EL (cell line): ENCODE measurements at regions not wholly inside any gene's neighbourhood (a gene's known extent, or its start where the extent isn't known, plus 50 kb on each side); places are given as distances from the start of the nearest gene placed in this dataset.
"Not testable (repeated sequence)": the region's sequence is repeated elsewhere in the genome, so short reads cannot be mapped to it uniquely, and the experiment has no call there.

Experiments used
- DNase-seq: peaks from one replicate; pipeline ENCODE4 v3.0.0-alpha.2; 2016

DNA sequence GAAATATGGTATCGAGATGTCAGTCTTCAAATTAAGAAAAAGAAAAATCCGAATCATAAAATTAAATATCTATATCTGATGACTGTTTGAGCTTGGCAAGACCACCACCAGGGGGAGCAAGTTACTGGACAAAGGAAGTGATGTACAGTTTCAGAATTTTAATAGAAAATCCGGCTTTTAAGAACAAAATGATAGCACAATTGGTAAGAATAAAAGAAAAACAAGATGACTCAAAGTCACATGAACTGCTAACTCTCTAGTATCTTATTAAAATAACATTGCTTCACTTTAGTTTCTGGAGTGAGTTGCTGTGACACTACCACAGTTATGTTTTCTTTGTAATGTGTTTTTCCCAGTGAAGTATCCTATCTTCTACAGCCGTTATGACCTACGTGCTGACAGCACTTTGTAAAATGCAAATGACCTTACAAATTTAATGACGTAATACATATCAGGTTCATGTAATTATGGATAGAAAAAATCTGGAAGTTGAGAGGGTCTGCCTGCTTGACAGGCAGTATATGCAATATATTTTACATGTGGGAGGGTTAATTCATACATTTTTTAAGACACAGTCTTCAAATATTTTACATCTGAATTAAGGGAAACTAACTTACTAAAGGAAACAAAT lies 405.3 kb upstream of the HS3ST5 start:
- DNase-seq = peak; percentile 47

DNA sequence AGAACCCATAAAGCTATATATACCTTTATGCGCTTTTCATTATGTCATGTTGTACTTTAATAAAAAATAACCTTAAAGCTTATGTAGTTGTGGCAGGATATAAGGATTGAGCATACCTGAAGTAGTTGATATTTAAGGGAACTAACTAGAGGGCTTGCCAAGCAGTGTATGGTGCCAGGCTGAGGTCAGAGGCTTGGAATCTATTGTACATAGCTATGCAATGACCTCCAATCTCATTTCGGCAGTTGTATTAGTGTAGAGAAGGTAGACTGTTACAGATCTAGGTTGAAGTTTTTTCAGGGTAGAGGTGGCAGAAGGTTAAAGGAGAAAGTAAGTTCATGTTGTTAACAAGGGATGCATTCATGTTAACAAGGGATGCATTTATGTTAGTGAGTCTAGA lies 397.7 kb upstream of the HS3ST5 start:
- DNase-seq = peak; percentile 13

DNA sequence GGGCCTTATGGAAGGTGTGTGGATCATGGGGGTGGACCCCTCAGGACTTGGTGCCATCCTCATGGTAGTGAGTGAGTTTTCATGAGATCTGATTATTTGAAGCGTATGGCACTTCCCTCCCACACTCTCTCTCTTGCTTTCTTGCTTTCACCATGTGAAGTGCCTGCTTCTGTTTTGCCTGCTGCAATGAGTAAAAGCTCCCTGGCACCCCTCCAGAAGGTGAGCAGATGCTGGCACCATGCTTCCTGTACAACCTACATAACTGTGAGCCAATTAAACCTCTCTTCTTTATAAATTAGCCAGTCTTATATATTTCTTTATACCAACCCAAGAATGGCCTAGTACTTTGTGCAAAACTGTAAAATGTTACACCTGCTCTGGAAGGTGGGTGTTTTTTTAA lies 396.8 kb upstream of the HS3ST5 start:
- DNase-seq = no peak

DNA sequence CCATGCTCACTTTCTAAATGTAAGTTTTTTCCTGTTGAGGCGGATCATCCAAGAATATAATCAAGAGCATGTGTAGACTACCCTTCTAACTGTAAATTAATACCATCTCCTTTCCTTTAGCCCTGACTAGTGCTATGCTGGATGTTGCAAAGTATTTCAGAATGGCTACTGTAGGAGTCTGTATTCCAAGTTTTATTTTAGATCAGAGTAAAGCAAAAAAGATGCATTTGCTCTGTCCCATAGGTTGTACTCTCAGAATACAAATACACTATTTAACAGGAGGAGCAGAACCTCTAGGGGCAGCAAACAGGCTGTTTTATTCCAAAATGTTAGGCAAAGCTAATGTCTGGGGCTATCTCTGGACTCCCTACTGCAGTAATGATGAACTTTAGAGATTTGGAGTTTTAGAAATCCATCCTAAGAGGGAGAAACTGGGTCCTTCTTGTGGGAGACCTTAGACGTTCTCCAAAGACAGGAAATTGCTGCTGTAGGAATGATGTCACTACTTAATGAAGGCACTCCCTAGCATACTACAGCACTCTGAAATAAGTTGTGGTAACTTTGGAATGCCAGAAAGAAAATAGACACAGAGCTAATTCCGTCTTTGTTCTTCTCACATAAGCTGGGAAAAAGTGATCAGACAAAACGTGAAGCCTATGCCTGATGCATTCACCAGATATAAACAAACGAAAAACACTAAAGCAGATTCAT lies 392.4 kb upstream of the HS3ST5 start:
- DNase-seq = peak; percentile 14

DNA sequence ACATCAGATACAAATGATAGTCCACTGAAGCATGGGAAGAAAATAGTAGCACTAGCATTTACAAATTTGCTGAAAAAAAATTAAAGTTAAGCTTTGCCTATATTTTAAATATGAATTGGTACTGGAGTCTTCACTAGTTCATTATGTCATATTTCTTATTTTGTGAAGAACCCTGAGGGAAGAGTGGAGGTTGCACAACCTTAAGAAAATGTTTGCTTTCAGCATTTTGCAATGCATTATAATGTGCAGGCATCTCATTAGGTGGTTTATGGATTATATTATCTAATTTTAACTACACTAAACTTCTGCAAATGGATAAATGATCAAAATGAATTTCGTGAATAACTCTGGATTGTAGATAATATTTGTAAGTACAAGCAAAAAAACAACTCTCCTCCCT lies 390.8 kb upstream of the HS3ST5 start:
- no peak for DNase-seq

DNA sequence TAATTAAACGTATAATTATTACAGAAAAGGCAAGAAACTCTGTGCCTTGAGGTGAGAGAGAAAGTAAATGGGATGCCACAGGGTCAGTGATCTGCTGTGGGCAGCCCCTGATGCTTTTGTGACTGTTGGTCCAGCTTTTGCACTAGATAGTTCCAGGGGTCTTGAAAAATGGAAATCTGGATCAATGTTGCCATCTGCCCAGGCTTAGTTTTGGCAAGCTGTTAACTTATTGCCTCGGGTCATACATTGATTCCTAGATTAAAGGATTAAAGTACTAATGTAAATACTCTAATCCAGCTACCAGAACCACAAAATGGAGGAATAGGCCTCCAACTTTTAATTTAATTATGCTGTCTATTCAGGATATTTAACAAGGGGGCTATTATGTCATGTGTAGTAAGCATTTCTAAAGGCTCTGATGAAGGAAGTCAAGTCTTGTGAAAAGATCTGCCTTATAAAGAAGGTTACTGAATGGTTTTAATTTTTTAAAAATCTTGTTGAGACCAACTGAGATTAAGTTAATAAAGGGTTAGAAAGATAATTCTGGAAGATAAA lies 376.0 kb upstream of the HS3ST5 start:
- DNase-seq = no peak

DNA sequence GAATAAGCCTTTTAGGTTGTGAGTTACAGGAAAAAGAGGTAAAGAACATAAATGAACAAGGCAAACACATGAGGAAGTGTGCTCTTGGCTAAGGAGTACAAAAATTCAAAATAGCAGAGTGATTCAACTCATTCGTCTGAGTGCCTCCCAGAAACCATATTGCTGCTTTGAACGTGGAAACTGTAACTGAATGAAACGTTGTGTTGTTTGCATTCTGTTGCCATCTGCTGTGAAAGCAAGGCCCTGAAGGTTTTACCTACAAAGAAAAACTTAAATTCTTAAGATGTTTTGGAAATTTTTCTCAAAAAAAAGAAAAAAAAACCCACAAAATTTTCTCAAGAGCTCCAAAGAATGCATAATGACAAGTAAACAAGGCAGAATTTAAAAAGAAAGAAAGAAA lies 375.4 kb upstream of the HS3ST5 start:
- DNase-seq = no peak

DNA sequence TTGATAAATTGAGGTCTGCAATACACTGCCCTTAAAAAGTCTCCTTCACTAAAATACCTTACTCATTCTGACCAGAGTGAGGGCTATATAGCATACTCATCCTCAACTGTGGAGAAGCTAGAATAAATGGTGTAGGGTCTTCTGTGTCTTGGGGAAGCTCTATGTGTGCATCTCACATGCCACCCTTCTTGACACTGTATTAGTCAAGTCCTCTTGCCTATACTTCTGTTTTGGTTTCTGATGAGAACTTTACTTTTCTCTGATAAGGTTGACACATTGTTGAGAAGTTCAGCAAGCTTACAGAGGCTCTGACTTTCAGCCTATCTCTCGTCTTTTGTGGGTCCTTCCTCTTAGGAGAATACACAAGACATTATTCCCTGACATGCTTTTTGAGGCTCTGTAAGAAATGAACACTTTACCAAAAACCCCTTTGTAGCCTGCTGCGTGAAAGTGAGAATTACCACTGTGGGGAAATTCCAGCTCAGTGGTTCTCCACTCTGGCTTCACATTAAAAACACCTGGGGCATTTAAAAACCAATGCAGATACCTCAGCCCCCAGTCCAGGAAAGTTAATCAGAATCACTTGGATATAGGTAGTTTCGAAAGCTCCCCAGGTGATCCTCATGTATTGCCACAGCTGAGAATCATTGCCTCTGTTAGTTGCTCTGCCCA lies 372.1 kb upstream of the HS3ST5 start:
- DNase-seq = no peak

DNA sequence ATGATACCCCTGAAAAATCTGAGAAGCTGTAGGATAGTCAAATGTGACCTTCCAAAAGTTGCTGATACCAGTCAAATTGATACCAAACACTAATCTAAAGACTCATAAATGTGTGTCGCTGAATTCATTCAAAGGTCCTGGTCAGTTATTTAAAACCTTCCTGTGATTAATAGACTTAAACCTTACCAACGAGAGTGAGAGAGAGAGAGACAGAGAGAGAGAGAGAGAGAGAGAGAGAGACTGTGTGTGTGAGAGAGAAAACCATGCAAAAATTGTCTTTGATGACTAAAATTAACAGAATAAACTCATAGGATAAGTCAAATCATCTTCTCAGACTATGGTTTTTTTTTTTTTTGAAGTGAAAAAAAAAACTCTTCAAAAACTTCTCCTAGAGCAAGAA lies 370.9 kb upstream of the HS3ST5 start:
- no peak for DNase-seq

DNA sequence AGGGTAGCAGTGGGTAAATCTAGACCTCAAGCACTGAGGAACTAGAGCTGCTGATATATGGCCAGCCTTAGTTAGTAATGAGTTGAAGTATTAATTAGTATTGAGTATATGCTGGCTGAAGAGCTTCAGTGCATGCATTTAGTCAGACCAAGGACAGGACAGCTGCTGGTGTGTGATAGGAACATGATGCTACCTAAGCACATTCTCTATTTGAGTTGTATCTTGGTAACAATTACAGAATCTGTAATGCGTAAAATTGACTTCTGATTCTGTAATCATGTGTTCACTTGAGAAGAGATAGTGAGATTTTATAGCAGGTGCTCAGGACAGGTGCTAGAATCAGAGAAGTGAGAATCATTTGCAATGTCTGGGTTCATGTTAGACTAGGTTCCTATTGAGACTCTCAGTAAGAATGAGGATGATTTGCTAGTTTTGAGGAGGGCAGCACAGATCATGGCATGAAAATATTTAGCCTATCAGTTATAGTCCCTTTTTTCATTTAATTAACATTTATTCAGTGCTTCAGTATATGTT lies 369.4 kb upstream of the HS3ST5 start:
- DNase-seq = no peak

DNA sequence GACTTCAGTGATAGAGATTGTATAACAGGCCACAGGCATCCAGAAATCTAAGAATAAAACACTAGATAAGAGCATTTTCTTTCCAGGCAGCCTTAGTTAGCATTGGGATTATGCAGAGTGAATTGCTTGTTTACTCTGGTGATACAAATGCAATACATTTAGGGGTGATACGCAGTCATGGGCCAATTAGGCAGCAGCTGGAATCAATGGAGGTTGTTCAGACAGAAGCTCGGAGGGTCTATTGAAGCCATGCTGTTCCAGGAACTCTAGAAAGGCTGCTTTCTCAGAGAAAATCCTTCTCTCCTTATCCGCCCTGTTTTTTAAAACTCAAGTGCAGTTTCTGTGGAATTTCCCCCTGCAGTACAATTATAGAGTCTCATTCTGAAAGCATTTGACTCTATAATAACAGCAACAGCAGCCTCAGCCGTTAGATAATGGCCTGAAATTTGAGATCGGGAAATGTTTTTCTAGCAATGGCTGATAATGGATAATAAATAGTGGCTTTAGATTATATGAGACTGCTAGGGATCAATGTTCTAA lies 364.3 kb upstream of the HS3ST5 start:
- DNase-seq = no peak

DNA sequence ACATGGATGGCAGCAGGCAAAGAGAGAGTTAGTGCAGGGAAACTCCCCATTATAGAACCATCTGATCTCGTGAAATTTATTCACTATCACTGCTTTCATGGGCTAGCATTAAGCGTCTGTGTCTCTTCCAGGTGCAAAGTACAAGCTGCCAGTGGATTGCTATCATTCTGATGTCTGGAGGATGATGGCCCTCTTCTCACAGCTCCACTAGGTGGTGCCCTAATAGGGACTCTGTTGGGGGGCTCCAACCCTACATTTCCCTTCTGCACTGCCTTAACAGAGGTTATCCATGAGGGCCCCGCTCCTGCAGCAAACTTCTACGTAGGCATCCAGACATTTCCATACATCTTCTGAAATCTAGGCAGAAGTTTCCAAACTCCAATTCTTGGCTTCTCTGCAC lies 347.8 kb upstream of the HS3ST5 start:
- no peak for DNase-seq

DNA sequence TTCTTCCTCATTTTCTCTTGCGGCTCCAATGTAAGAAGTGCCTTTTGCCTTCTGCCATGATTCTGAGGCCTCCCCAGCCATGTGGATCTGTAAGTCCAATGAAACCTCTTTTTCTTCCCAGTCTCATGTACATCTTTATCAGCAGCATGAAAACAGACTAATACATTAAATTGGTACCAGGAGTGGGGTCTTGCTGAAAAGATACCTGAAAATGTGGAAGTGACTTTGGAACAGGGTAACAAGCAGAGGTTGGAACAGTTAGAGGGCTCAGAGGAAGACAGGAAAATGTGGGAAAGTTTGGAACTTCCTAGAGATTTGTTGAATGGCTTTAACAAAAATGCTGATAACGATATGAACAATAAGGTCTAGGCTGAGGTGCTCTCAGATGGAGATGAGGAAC lies 316.7 kb upstream of the HS3ST5 start:
- no peak for DNase-seq

DNA sequence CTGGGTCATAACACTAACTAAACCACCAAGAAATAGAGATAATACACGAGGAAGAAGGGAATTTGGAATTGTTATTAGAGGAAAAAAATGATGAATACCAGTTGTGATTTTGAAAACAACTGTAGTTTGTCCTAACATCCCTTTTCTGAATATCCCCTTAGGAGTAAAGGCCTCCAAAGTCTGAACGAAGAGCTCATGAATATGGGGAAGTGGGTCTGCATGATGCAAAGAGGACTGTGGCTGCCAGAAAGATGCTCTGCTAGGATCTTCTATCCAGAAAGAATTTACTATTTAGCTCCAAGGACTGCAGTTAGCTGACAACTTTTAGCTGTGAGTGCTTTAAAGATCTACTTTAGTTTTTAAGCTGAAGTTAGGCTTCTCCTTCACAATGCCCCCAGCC lies 308.8 kb upstream of the HS3ST5 start:
- no peak for DNase-seq

DNA sequence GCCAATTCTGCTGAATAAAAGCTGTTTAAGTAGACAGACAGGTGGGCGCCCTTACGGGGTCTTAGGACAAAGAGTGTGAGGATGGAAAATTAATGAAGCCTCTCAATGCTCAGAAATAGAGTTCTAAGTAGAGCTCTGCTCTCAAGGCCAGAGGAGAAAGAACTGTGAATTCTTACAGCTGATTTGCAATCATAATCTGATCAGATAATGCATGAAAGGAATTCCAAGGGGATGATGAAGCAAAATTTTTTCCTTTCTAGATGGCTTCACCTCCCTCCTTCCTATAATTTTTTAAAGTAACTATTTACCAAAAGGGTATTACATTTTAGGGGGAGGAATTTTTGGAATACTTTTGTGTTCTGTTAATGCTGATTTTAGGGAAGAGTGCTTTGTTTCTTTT lies 308.1 kb upstream of the HS3ST5 start:
- no peak for DNase-seq

DNA sequence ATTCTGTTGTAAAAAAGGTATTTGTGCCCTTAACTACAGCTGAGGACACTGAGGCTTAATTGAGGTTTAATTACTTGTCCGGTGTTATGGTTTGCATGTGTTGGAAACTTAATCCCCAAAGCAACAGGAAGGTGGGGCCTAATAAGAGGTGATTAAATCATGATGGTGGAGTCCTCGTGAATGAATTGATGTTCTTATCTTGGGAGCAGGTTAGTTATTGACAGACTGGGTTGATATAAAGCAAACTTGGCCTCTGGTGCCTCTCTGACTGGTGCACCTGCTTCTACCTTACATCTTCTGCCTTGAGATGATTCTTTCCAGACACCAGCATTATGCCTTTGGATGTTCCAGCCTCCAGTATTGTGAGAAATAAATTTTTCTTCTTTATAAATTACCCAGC lies 306.5 kb upstream of the HS3ST5 start:
- DNase-seq = no peak

DNA sequence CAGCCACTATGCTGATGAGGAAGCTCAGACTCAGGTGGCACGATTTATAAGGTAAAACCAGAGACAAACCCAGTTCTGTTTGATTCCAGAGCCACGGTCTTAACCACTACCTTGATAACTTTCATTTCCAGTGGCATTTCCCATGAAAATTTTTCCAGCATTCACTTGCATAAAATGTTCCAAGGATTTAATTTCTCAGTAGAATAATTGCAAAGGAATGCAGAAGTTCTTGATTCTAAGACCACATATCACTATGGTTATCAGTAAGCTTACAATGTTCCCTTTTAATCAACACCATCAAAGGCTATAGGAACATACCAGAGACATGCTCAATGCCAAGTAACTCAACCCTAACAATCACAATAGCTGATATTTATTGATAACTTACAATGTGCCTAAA lies 306.0 kb upstream of the HS3ST5 start:
- no peak for DNase-seq

DNA sequence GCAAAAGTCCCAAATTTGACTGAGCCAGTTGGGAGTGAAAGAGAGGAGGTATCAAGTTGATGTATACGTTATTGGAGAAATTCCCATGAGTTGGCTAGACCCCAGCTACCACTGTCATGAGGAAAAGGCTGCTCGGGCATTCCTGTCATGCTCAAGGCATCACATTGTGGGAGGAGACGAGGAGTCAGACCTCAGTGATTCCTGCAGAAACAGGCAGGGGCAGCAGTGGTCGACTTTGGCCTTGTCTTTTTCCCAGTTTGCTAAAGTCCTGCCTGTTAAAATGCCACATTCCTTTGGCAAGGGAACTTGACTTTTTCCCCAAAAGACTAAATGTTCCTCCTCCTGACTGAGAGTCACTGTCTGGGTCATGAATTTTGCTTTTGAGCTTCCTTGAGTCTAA lies 295.5 kb upstream of the HS3ST5 start:
- peak; percentile 15 for DNase-seq

DNA sequence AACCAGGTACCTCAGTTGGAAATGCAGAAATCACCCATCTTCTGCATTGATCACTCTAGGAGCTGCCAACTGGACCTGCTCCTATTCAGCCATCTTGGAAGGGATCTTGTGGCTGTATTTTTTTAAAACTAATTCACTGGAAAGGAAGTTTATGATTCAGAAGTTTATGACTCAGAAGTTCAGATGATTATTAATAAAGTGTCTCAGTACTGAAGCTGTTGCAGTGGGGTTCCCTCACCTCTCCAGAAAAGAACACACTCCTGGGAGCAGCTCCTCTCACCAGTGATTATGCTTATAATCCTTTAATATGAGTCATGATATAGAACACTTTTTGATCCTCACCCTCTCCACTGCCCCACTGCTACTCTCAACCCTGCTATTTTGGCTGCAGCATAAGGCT lies 291.2 kb upstream of the HS3ST5 start:
- DNase-seq = no peak

DNA sequence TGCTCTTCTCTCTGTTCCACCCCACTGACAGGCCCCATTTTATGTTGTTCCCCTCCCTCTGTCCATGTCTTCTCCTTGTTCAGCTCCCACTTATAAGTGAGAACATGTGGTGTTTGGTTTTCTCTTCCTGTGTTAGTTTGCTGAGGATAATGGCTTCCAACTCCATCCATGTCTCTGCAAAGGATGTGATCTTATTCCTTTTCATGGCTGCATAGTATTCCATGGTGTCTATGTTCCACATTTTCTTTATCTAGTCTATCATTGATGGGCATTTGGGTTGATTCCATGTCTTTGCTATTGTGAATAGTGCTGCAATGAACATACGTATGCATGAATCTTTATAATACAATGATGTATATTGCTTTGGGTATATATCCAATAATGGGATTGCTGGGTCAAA lies 283.4 kb upstream of the HS3ST5 start:
- DNase-seq = not testable (repeated sequence)

DNA sequence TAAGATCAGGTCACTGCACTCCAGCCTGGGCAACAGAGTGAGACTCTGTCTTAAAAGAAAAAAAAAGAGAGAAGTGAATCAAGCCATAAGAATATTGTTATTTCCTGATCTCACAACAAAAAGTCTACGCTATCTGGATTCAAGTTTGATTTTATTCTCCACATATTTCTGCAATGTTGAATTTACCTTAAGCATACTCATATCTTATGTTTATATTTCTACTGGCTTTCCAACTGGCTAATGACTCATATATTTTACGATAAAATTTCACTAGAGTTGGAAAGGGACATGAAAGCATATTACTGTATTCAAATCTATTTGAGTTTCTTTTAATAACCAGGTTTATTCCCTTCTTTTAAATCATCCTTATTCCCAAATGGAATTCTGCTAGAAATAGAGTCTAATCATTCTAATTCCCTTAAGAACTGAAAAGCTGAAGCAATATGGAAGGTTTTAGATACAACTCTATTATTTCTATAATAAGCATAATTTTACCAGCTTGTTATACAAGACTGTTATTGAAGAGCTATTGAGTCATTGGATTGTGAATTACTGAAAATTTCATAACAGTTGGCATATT lies 276.9 kb upstream of the HS3ST5 start:
- no peak for DNase-seq

DNA sequence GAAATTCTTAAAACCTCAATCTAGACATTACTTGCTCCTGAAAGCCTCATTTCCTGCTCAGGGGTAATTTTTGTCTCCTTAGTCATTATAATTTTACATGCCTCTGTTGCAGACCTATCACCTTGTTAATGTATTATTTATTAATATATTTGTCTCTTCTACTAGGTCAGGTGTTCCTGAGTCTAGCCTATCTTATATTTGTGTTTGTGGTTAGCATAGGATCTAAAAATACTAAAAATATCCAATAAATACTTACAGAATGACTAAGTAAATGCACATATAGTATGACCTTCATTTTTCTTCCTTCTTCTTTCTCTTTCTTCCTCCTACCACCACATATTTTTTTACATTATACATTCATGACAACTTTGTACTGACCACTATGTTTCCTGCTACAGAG lies 268.9 kb upstream of the HS3ST5 start:
- no peak for DNase-seq

DNA sequence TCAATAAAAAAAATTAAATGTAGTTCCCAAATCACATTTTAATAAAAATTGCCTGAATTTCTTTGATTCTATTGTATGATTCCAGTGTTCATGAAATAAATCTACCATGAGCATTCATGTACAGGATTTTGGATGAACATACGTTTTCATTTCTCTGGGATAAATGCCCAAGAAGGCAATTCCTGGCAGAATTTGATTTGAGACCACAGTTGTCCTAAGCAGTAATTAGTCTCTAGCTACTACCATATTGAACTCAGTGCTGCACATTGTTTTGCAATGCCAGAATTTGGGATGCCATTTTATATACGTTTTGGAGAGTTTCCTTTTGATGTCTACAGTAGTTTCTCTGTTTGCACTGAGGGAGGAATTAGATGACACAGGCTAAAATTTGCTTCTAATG lies 265.3 kb upstream of the HS3ST5 start:
- no peak for DNase-seq
